SU-DHL-6 (cell line): ENCODE measurements at regions not wholly inside any gene's neighbourhood (a gene's known extent, or its start where the extent isn't known, plus 50 kb on each side); places are given as distances from the start of the nearest gene placed in this dataset.

Experiments used
- EZH2phosphoT487 ChIP-seq: fragments of 200-600 bp; sonication (generic), shearing (Covaris generic); conservative IDR thresholded peaks from 2 replicates; pipeline ENCODE4 v1.6.1; 2018; ENCODE audit warnings: mild to moderate bottlenecking, antibody characterized with exemption, low read length, moderate library complexity, mixed read lengths
- TF ChIP-seq, protein P1 (sequence below): fragments of 200-600 bp; sonication (generic); IDR thresholded peaks from one replicate; pipeline ENCODE4 v1.5.1; 2017; ENCODE audit warnings: antibody characterized with exemption, mild to moderate bottlenecking, low read length, moderate library complexity; ENCODE audit not compliant: insufficient read depth, poor library complexity, severe bottlenecking

- TF ChIP-seq, protein P1, sequence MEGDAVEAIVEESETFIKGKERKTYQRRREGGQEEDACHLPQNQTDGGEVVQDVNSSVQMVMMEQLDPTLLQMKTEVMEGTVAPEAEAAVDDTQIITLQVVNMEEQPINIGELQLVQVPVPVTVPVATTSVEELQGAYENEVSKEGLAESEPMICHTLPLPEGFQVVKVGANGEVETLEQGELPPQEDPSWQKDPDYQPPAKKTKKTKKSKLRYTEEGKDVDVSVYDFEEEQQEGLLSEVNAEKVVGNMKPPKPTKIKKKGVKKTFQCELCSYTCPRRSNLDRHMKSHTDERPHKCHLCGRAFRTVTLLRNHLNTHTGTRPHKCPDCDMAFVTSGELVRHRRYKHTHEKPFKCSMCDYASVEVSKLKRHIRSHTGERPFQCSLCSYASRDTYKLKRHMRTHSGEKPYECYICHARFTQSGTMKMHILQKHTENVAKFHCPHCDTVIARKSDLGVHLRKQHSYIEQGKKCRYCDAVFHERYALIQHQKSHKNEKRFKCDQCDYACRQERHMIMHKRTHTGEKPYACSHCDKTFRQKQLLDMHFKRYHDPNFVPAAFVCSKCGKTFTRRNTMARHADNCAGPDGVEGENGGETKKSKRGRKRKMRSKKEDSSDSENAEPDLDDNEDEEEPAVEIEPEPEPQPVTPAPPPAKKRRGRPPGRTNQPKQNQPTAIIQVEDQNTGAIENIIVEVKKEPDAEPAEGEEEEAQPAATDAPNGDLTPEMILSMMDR = no peak
- TF ChIP-seq EZH2phosphoT487 = no peak
These were observed 546.8 kb upstream of the B3GAT1 start for GRCh38 chr11:134958870-134959269.
